ENCODE measurements at regions not wholly inside any gene's neighbourhood (a gene's known extent, or its start where the extent isn't known, plus 50 kb on each side); places are given as distances from the start of the nearest gene placed in this dataset.

DNA sequence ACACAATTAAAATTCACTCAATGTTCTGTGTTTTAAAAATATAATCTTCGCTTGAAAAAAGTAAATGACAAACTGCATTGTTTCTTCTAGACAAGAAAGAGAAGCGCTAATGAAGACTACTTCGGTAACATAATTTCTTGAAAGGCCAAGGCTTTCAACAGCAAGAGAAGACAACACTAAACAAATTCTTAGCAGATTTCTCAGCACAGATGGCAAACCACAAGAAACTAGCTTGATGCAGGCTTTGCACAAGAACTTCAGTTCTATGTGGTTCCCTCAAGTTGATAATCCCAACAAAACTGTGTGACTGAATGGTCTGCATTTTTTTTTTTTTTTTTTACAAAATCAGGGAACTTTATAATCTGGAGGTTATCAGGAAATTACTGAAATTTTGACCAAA, 447.4 kb upstream of the NRSN1 start:
- TF ChIP-seq, protein P1, sequence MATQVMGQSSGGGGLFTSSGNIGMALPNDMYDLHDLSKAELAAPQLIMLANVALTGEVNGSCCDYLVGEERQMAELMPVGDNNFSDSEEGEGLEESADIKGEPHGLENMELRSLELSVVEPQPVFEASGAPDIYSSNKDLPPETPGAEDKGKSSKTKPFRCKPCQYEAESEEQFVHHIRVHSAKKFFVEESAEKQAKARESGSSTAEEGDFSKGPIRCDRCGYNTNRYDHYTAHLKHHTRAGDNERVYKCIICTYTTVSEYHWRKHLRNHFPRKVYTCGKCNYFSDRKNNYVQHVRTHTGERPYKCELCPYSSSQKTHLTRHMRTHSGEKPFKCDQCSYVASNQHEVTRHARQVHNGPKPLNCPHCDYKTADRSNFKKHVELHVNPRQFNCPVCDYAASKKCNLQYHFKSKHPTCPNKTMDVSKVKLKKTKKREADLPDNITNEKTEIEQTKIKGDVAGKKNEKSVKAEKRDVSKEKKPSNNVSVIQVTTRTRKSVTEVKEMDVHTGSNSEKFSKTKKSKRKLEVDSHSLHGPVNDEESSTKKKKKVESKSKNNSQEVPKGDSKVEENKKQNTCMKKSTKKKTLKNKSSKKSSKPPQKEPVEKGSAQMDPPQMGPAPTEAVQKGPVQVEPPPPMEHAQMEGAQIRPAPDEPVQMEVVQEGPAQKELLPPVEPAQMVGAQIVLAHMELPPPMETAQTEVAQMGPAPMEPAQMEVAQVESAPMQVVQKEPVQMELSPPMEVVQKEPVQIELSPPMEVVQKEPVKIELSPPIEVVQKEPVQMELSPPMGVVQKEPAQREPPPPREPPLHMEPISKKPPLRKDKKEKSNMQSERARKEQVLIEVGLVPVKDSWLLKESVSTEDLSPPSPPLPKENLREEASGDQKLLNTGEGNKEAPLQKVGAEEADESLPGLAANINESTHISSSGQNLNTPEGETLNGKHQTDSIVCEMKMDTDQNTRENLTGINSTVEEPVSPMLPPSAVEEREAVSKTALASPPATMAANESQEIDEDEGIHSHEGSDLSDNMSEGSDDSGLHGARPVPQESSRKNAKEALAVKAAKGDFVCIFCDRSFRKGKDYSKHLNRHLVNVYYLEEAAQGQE (tag by site-specific recombination; IDR thresholded peaks at IDR 0.05): no peak
- no peak for TF ChIP-seq ZNF16 (tag by site-specific recombination; IDR thresholded peaks at IDR 0.05; ENCODE audit: low read depth)
- TF ChIP-seq, protein P2, sequence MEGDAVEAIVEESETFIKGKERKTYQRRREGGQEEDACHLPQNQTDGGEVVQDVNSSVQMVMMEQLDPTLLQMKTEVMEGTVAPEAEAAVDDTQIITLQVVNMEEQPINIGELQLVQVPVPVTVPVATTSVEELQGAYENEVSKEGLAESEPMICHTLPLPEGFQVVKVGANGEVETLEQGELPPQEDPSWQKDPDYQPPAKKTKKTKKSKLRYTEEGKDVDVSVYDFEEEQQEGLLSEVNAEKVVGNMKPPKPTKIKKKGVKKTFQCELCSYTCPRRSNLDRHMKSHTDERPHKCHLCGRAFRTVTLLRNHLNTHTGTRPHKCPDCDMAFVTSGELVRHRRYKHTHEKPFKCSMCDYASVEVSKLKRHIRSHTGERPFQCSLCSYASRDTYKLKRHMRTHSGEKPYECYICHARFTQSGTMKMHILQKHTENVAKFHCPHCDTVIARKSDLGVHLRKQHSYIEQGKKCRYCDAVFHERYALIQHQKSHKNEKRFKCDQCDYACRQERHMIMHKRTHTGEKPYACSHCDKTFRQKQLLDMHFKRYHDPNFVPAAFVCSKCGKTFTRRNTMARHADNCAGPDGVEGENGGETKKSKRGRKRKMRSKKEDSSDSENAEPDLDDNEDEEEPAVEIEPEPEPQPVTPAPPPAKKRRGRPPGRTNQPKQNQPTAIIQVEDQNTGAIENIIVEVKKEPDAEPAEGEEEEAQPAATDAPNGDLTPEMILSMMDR (tag by site-specific recombination; IDR thresholded peaks at IDR 0.05): no peak
